Ishikawa (cell line): ENCODE measurements at regions not wholly inside any gene's neighbourhood (a gene's known extent, or its start where the extent isn't known, plus 50 kb on each side); places are given as distances from the start of the nearest gene placed in this dataset.

Experiments used
- CEBPB ChIP-seq: IDR thresholded peaks from 2 replicates; pipeline ENCODE4 v1.6.1; 2012
- CREB1 ChIP-seq: IDR thresholded peaks from 2 replicates; pipeline ENCODE4 v1.6.1; 2012; ENCODE audit warnings: low read depth
- EGR1 ChIP-seq: IDR thresholded peaks from 2 replicates; pipeline ENCODE4 v1.6.1; 2012
- EP300 ChIP-seq: IDR thresholded peaks from 2 replicates; pipeline ENCODE4 v1.6.1; 2012; ENCODE audit warnings: borderline replicate concordance
- FOXM1 ChIP-seq: IDR thresholded peaks from 2 replicates; pipeline ENCODE4 v1.6.1; 2012; ENCODE audit warnings: low read depth, borderline replicate concordance
- MAX ChIP-seq: IDR thresholded peaks from 2 replicates; pipeline ENCODE4 v1.6.1; 2012
- NFIC ChIP-seq: IDR thresholded peaks from 2 replicates; pipeline ENCODE4 v1.6.1; 2012
- RAD21 ChIP-seq: IDR thresholded peaks from 2 replicates; pipeline ENCODE4 v1.6.1; 2012; ENCODE audit warnings: low read depth
- TAF1 ChIP-seq: IDR thresholded peaks from 2 replicates; pipeline ENCODE4 v1.6.1; 2012; ENCODE audit warnings: low read depth, mild to moderate bottlenecking
- TCF12 ChIP-seq: IDR thresholded peaks from 2 replicates; pipeline ENCODE4 v1.6.1; 2012; ENCODE audit warnings: low read depth
- TEAD4 ChIP-seq: IDR thresholded peaks from 2 replicates; pipeline ENCODE4 v1.6.1; 2012
- YY1 ChIP-seq: IDR thresholded peaks from 2 replicates; pipeline ENCODE4 v1.6.1; 2012; ENCODE audit warnings: low read depth
- ZBTB7A ChIP-seq: IDR thresholded peaks from 2 replicates; pipeline ENCODE4 v1.6.1; 2012; ENCODE audit warnings: low read depth
- TF ChIP-seq, protein P1 (sequence below): IDR thresholded peaks from 2 replicates; pipeline ENCODE4 v1.6.1; 2012; ENCODE audit warnings: low read depth, mild to moderate bottlenecking
- TF ChIP-seq, protein P2 (sequence below): IDR thresholded peaks from 2 replicates; pipeline ENCODE4 v1.6.1; 2012

- no peak for TF ChIP-seq FOXM1
- no peak for TF ChIP-seq MAX
- TF ChIP-seq YY1, result no peak
- no peak for TF ChIP-seq TCF12
- no peak for TF ChIP-seq CREB1
- no peak for TF ChIP-seq EGR1
- TF ChIP-seq, protein P1, sequence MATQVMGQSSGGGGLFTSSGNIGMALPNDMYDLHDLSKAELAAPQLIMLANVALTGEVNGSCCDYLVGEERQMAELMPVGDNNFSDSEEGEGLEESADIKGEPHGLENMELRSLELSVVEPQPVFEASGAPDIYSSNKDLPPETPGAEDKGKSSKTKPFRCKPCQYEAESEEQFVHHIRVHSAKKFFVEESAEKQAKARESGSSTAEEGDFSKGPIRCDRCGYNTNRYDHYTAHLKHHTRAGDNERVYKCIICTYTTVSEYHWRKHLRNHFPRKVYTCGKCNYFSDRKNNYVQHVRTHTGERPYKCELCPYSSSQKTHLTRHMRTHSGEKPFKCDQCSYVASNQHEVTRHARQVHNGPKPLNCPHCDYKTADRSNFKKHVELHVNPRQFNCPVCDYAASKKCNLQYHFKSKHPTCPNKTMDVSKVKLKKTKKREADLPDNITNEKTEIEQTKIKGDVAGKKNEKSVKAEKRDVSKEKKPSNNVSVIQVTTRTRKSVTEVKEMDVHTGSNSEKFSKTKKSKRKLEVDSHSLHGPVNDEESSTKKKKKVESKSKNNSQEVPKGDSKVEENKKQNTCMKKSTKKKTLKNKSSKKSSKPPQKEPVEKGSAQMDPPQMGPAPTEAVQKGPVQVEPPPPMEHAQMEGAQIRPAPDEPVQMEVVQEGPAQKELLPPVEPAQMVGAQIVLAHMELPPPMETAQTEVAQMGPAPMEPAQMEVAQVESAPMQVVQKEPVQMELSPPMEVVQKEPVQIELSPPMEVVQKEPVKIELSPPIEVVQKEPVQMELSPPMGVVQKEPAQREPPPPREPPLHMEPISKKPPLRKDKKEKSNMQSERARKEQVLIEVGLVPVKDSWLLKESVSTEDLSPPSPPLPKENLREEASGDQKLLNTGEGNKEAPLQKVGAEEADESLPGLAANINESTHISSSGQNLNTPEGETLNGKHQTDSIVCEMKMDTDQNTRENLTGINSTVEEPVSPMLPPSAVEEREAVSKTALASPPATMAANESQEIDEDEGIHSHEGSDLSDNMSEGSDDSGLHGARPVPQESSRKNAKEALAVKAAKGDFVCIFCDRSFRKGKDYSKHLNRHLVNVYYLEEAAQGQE, result no peak
- TF ChIP-seq RAD21, result no peak
- no peak for TF ChIP-seq TEAD4
- TF ChIP-seq, protein P2, sequence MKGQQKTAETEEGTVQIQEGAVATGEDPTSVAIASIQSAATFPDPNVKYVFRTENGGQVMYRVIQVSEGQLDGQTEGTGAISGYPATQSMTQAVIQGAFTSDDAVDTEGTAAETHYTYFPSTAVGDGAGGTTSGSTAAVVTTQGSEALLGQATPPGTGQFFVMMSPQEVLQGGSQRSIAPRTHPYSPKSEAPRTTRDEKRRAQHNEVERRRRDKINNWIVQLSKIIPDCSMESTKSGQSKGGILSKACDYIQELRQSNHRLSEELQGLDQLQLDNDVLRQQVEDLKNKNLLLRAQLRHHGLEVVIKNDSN, result no peak
- TF ChIP-seq ZBTB7A, result no peak
- TF ChIP-seq EP300, result no peak
- no peak for TF ChIP-seq CEBPB
These were observed 323.3 kb upstream of the NCAM1 start for GRCh38 chr11:112637876-112638275.

GRCh38 chr11:112639469-112639868, 321.8 kb upstream of the NCAM1 start:
- TF ChIP-seq, protein P1, result no peak
- TF ChIP-seq NFIC (no peak), MAX (no peak), CREB1 (no peak), RAD21 (no peak), YY1 (no peak), TCF12 (no peak), EGR1 (no peak), TEAD4 (no peak), TAF1 (no peak), FOXM1 (no peak), CEBPB (no peak), EP300 (no peak), ZBTB7A (no peak)
- TF ChIP-seq, protein P2, result no peak

GRCh38 chr11:112643416-112643815, 317.8 kb upstream of the NCAM1 start:
- TF ChIP-seq TEAD4 (no peak), EGR1 (no peak), TAF1 (no peak), ZBTB7A (no peak), YY1 (no peak), MAX (no peak), CEBPB (no peak), FOXM1 (no peak), TCF12 (no peak), EP300 (no peak), NFIC (no peak), RAD21 (no peak), CREB1 (no peak)
- TF ChIP-seq, protein P2, result no peak
- TF ChIP-seq, protein P1, result no peak
